CD14-positive monocyte (primary cell): ENCODE measurements at regions not wholly inside any gene's neighbourhood (a gene's known extent, or its start where the extent isn't known, plus 50 kb on each side); places are given as distances from the start of the nearest gene placed in this dataset.

Experiments
- DNase-seq, 3 donors: peaks; one replicate each; pipeline ENCODE4 v3.0.0-alpha.2; 2011 to 2022
- H2AFZ ChIP-seq: 2 replicates; pipeline ENCODE4 v1.6.0; 2012; ENCODE audit warnings: mild to moderate bottlenecking, low read depth, low read length, inconsistent platforms; ENCODE audit not compliant: insufficient read depth, poor library complexity, severe bottlenecking
- H3K27ac ChIP-seq, 2 donors: 1 replicate in 1 of 2; 2 replicates in 1 of 2; pipeline ENCODE4 v1.5.1; 2012 to 2013; ENCODE audit warnings: low read length in 2 of 2, control low read depth in 1 of 2, inconsistent platforms in 1 of 2, low read depth in 1 of 2, mild to moderate bottlenecking in 1 of 2
- H3K27me3 ChIP-seq, 2 donors: one replicate each; pipeline versions ENCODE4 v1.6.0 to v1.6.1; 2011 to 2013; ENCODE audit warnings: low read length in 2 of 2; ENCODE audit not compliant: control insufficient read depth in 2 of 2, insufficient read depth in 2 of 2
- H3K36me3 ChIP-seq, 2 donors: replicated peaks in 1 of 2; 1 replicate in 1 of 2; 2 replicates in 1 of 2; pipeline versions ENCODE4 v1.5.1 to v1.6.1; 2012 to 2013; ENCODE audit warnings: low read length in 2 of 2, control low read depth in 1 of 2, inconsistent platforms in 1 of 2, mild to moderate bottlenecking in 1 of 2; ENCODE audit not compliant: insufficient read depth in 2 of 2, control insufficient read depth in 1 of 2
- H3K4me1 ChIP-seq, 2 donors: 1 replicate in 1 of 2; 2 replicates in 1 of 2; pipeline versions ENCODE4 v1.5.1 to v1.6.1; 2012 to 2013; ENCODE audit warnings: low read length in 2 of 2, control low read depth in 1 of 2, inconsistent platforms in 1 of 2, mild to moderate bottlenecking in 1 of 2, moderate library complexity in 1 of 2; ENCODE audit not compliant: insufficient read depth in 2 of 2, control insufficient read depth in 1 of 2
- H3K4me2 ChIP-seq: replicated peaks from 2 replicates; pipeline ENCODE3; 2012; ENCODE audit warnings: low read length, moderate library complexity, mild to moderate bottlenecking; ENCODE audit not compliant: poor library complexity, severe bottlenecking; ENCODE audit errors: extremely low read depth
- H3K4me3 ChIP-seq, 3 experiments: fragments of 200-600 bp in 1 of 3; sonication (generic) in 1 of 3; replicated peaks in 1 of 3; 1 replicate in 2 of 3; 2 replicates in 1 of 3; pipeline ENCODE4 v1.5.1; 2011 to 2013; ENCODE audit warnings: low read length in 3 of 3, mild to moderate bottlenecking in 3 of 3, control low read depth in 2 of 3, low read depth in 2 of 3, inconsistent platforms in 1 of 3, moderate library complexity in 1 of 3
- H3K79me2 ChIP-seq: 2 replicates; pipeline ENCODE4 v1.6.0; 2012; ENCODE audit warnings: mild to moderate bottlenecking, control low read depth, inconsistent platforms, low read length, moderate library complexity; ENCODE audit not compliant: insufficient read depth
- H3K9ac ChIP-seq: 2 replicates; pipeline ENCODE4 v1.6.0; 2017; ENCODE audit warnings: low read length, mild to moderate bottlenecking; ENCODE audit not compliant: insufficient read depth, poor library complexity, severe bottlenecking
- H3K9me3 ChIP-seq, 2 donors: replicated peaks in 1 of 2; 1 replicate in 1 of 2; 2 replicates in 1 of 2; pipeline versions ENCODE4 v1.5.1 to v1.6.1; 2012 to 2013; ENCODE audit warnings: low read length in 2 of 2, control low read depth in 1 of 2; ENCODE audit not compliant: control insufficient read depth in 1 of 2, insufficient read depth in 1 of 2
- H4K20me1 ChIP-seq: 2 replicates; pipeline ENCODE4 v1.6.0; 2012; ENCODE audit warnings: mild to moderate bottlenecking, low read length, control low read depth, moderate library complexity; ENCODE audit not compliant: insufficient read depth
- H3K27ac Mint-ChIP-seq, 7 donors: one replicate each; pipeline ENCODE4 v1.8.0; 2020; ENCODE audit warnings: mild to moderate bottlenecking in 7 of 7, mixed read lengths in 7 of 7, moderate library complexity in 6 of 7, inconsistent platforms in 2 of 7
- H3K27me3 Mint-ChIP-seq, 3 donors: one replicate each; pipeline ENCODE4 v1.8.0; 2021 to 2022; ENCODE audit warnings: low read depth in 3 of 3, mild to moderate bottlenecking in 3 of 3, mixed read lengths in 3 of 3, moderate library complexity in 3 of 3, inconsistent platforms in 1 of 3
- H3K36me3 Mint-ChIP-seq, 2 donors: one replicate each; pipeline ENCODE4 v1.8.0; 2020; ENCODE audit warnings: mixed read lengths in 2 of 2, inconsistent platforms in 1 of 2, mild to moderate bottlenecking in 1 of 2
- H3K4me1 Mint-ChIP-seq: one replicate; pipeline ENCODE4 v1.8.0; 2020; ENCODE audit warnings: mild to moderate bottlenecking, mixed read lengths
- H3K4me3 Mint-ChIP-seq, 2 donors: one replicate each; pipeline ENCODE4 v1.8.0; 2020; ENCODE audit warnings: mild to moderate bottlenecking in 2 of 2, mixed read lengths in 2 of 2, moderate library complexity in 1 of 2
- H3K9me3 Mint-ChIP-seq, 7 donors: one replicate each; pipeline ENCODE4 v1.8.0; 2020 to 2022; ENCODE audit warnings: mixed read lengths in 7 of 7, mild to moderate bottlenecking in 6 of 7, moderate library complexity in 6 of 7, inconsistent platforms in 2 of 7
- WGBS: methylation state at CpG from one replicate; pipeline ENCODE4 v1.1.5; 2013; ENCODE audit warnings: missing lambda C conversion rate; ENCODE audit not compliant: insufficient coverage; 5-methylcytosine and 5-hydroxymethylcytosine counted together
- intact Hi-C, 2 donors: fragments of 100-400 bp; cut with micrococcal nuclease; formaldehyde crosslinking; loops; one replicate each; pipeline versions ENCODE4 v1.15.0 to v1.15.1; 2023
- TF ChIP-seq, protein P1 (sequence below): fragments of 200-600 bp; IDR thresholded peaks from one replicate; pipeline ENCODE4 v1.8.0; 2022; ENCODE audit warnings: antibody characterized with exemption, mild to moderate bottlenecking

DNA sequence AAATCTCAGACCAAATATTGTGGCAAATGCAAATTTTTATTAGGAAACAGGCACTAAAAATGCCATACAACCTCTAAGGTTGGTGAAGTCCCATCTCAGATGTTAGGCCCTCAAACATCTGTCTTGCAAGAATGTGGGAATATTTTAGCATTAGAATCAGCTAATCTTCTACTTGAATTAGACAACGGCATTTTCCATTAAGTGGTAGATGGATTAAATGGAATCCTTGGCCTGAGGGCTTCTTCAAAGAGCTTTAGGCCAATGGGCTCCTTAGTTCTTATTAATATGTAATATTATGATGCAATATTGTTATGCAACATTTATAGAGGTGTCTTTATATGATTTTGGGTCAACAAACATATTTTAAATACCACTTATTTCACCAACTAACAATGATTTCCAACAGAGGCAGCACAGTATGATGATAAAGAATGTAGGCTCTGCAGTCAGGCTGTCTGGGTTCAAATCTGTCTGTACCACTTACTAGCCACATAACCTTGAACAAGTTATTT lies 122.9 kb upstream of the PLEKHA5 start:
- Histone ChIP-seq H3K4me2 (no peak overlapping the region), H3K9me3 (peaks cover 0 to 9% of the 10 kb centered on the region in 2 donors), H4K20me1 (no peaks in the 10 kb centered on the region), H3K27me3 (no peaks in the 10 kb centered on the region), H3K9ac (no peak overlapping the region), H3K4me1 (no peaks in the 10 kb centered on the region), H3K27ac (no peak overlapping the region), H3K4me3 (no peak overlapping the region), H2AFZ (no peak overlapping the region), H3K36me3 (no peaks in the 10 kb centered on the region), H3K79me2 (no peaks in the 10 kb centered on the region)
- no peaks in the 10 kb centered on the region for H3K4me1 Mint-ChIP-seq
- intact Hi-C loops = no loop called here
- DNase-seq = no peak
- no peak overlapping the region for H3K27ac Mint-ChIP-seq
- peaks cover 2 to 7% (median 3%) of the 10 kb centered on the region in 7 donors for H3K9me3 Mint-ChIP-seq
- peaks cover 0 to 3% (median 0%) of the 10 kb centered on the region in 3 donors for H3K27me3 Mint-ChIP-seq
- TF ChIP-seq, protein P1, sequence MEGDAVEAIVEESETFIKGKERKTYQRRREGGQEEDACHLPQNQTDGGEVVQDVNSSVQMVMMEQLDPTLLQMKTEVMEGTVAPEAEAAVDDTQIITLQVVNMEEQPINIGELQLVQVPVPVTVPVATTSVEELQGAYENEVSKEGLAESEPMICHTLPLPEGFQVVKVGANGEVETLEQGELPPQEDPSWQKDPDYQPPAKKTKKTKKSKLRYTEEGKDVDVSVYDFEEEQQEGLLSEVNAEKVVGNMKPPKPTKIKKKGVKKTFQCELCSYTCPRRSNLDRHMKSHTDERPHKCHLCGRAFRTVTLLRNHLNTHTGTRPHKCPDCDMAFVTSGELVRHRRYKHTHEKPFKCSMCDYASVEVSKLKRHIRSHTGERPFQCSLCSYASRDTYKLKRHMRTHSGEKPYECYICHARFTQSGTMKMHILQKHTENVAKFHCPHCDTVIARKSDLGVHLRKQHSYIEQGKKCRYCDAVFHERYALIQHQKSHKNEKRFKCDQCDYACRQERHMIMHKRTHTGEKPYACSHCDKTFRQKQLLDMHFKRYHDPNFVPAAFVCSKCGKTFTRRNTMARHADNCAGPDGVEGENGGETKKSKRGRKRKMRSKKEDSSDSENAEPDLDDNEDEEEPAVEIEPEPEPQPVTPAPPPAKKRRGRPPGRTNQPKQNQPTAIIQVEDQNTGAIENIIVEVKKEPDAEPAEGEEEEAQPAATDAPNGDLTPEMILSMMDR = no peak
- no CpG with 5 or more reads among the region's 1 CpG for WGBS
- H3K4me3 Mint-ChIP-seq = no peak overlapping the region
- H3K36me3 Mint-ChIP-seq = no peaks in the 10 kb centered on the region

DNA sequence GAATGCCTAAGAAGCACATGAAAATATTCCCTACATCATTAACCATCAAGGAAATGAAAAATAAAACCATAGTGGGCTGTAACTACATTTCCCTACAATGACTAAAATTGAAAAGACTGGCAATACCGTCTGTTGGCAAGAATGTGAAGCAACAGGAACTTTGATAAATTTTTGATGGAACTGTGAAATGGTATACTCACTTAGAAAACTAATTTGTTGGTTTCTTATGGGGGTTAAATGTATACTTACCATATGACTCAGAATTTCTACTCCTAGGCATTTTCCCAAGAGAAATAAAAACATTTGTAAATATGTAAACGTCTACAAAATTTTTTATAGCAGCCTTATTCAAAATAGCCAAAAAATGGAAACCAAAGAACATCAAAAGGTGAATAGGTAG lies 121.4 kb upstream of the PLEKHA5 start:
- intact Hi-C loops = no loop called here
- H3K4me1 ChIP-seq = no peaks in the 10 kb centered on the region
- Mint-ChIP-seq H3K4me3 (no peak overlapping the region), H3K27ac (no peak overlapping the region), H3K9me3 (peaks cover 2 to 7% (median 4%) of the 10 kb centered on the region in 7 donors), H3K27me3 (peaks cover 0 to 3% (median 0%) of the 10 kb centered on the region in 3 donors), H3K36me3 (no peaks in the 10 kb centered on the region), H3K4me1 (no peaks in the 10 kb centered on the region)
- TF ChIP-seq, protein P1 = no peak
- no peak overlapping the region for H3K4me3 ChIP-seq
- H3K9ac ChIP-seq = no peak overlapping the region
- no CpG with 5 or more reads among the region's 2 CpGs for WGBS
- no peak overlapping the region for H3K4me2 ChIP-seq
- peaks cover 0 to 9% of the 10 kb centered on the region in 2 donors for H3K9me3 ChIP-seq
- H3K36me3 ChIP-seq = no peaks in the 10 kb centered on the region
- no peak overlapping the region for H3K27ac ChIP-seq
- no peak overlapping the region for H2AFZ ChIP-seq
- H3K27me3 ChIP-seq = no peaks in the 10 kb centered on the region
- no peaks in the 10 kb centered on the region for H3K79me2 ChIP-seq
- H4K20me1 ChIP-seq = no peaks in the 10 kb centered on the region
- DNase-seq = no peak
